NCI-H1436 treated with DMSO at 0.1 percent for 48 hours (cell line): ENCODE measurements at regions not wholly inside any gene's neighbourhood (a gene's known extent, or its start where the extent isn't known, plus 50 kb on each side); places are given as distances from the start of the nearest gene placed in this dataset.

ENCODE experiments used
- DNase-seq: peaks from one replicate; lab custom pipeline; 2025; lab: John Stamatoyannopoulos, UW

- no peak for DNase-seq
Observed at GRCh38 chr17:77266891-77267341, 126.1 kb downstream of the SEC14L1 start.

- no peak for DNase-seq
Observed at GRCh38 chr17:77269696-77270681, 129.2 kb downstream of the SEC14L1 start.

GRCh38 chr17:77271411-77271810 is 130.6 kb downstream of the SEC14L1 start:
- DNase-seq, result no peak

GRCh38 chr17:77273397-77274085 is 132.8 kb downstream of the SEC14L1 start:
- DNase-seq, result no peak

- no peak for DNase-seq
Observed at GRCh38 chr17:77274096-77274845, 133.5 kb downstream of the SEC14L1 start.

- DNase-seq, result no peak
Observed at GRCh38 chr17:77279448-77280303, 138.9 kb downstream of the SEC14L1 start.

GRCh38 chr17:77280304-77281121 is 139.7 kb downstream of the SEC14L1 start:
- no peak for DNase-seq

GRCh38 chr17:77281122-77281903 is 140.5 kb downstream of the SEC14L1 start:
- peak; percentile 17 for DNase-seq

GRCh38 chr17:77281904-77282367 is 141.2 kb downstream of the SEC14L1 start:
- no peak for DNase-seq

- DNase-seq, result no peak
Observed at GRCh38 chr17:77282524-77283515, 142.1 kb downstream of the SEC14L1 start.

GRCh38 chr17:77284023-77284617 is 143.4 kb downstream of the SEC14L1 start:
- DNase-seq, result no peak

- DNase-seq, result no peak
Observed at GRCh38 chr17:77285594-77286390, 145.0 kb downstream of the SEC14L1 start.

GRCh38 chr17:77286391-77286640 is 145.5 kb downstream of the SEC14L1 start:
- DNase-seq, result no peak

- no peak for DNase-seq
Observed at GRCh38 chr17:77286641-77287431, 146.1 kb downstream of the SEC14L1 start.

GRCh38 chr17:77287432-77288068 is 146.8 kb downstream of the SEC14L1 start:
- DNase-seq, result no peak

GRCh38 chr17:77288115-77288619 is 147.4 kb downstream of the SEC14L1 start:
- no peak for DNase-seq
